22Rv1 (cell line): ENCODE measurements at regions not wholly inside any gene's neighbourhood (a gene's known extent, or its start where the extent isn't known, plus 50 kb on each side); places are given as distances from the start of the nearest gene placed in this dataset.

ENCODE experiments used
- CTCF ChIP-seq: fragments of 450-650 bp; IDR thresholded peaks from 2 replicates; pipeline ENCODE4 v1.5.1; 2017; ENCODE audit warnings: mild to moderate bottlenecking
- ZFX ChIP-seq: fragments of 450-650 bp; IDR thresholded peaks from 2 replicates; pipeline ENCODE4 v1.6.1; 2017; ENCODE audit warnings: antibody characterized with exemption, borderline replicate concordance

GRCh38 chr13:33345842-33346241, 60.3 kb upstream of the STARD13 start:
- TF ChIP-seq CTCF (no peak), ZFX (no peak)
